Stimulated activated CD4-positive, alpha-beta T cell treated with anti-CD3 and anti-CD28 coated beads, Interleukin-12 subunit alpha, Interleukin-12 subunit beta, amount 100 ng/mL, for 48 hours (primary cell): ENCODE measurements at regions not wholly inside any gene's neighbourhood (a gene's known extent, or its start where the extent isn't known, plus 50 kb on each side); places are given as distances from the start of the nearest gene placed in this dataset.

Experiments
- DNase-seq, 3 donors: peaks; one replicate each; pipeline ENCODE4 v3.0.0-alpha.2; 2020; ENCODE audit warnings: low read depth in 2 of 3, low spot score in 1 of 3

DNA sequence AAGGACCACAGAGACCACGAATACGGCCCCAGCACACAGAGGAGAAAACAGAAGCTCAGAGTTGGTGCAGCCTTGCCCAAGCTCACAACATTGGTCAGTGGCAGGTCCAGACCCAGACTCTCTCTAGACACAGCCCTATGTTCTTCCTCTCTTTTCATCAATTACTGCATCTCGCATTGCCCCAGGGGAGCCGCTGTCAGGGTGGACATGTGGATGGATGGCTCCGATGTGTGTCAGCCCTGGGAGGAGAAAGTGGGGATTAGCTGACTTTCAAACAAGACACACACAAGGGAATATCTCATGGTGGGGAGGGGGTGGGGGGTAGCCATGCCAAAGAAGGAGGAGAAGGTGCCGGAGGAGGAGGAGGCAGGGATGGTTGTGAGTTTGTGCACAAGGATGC, 556.8 kb downstream of the NPHP4 start:
- no peak for DNase-seq

DNA sequence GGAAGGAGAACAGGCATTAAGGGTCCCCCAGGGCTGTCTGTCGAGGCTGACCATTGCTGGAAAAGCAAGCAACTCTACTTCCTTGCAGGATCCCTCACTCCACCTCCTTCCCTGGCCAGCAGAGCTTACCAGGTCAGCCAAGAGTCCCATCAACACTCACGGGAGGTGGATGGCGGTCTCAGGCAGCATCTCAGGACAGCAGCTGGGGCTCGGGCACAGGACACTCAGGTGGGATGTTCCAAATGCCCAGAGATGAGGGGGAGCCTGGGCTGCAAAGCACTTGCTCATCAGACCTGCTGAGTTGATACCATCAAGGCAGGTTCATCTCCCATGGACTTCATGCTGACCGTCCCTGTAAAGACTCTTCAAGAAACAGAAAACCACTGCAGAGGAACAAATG, 559.8 kb downstream of the NPHP4 start:
- DNase-seq = no peak

DNA sequence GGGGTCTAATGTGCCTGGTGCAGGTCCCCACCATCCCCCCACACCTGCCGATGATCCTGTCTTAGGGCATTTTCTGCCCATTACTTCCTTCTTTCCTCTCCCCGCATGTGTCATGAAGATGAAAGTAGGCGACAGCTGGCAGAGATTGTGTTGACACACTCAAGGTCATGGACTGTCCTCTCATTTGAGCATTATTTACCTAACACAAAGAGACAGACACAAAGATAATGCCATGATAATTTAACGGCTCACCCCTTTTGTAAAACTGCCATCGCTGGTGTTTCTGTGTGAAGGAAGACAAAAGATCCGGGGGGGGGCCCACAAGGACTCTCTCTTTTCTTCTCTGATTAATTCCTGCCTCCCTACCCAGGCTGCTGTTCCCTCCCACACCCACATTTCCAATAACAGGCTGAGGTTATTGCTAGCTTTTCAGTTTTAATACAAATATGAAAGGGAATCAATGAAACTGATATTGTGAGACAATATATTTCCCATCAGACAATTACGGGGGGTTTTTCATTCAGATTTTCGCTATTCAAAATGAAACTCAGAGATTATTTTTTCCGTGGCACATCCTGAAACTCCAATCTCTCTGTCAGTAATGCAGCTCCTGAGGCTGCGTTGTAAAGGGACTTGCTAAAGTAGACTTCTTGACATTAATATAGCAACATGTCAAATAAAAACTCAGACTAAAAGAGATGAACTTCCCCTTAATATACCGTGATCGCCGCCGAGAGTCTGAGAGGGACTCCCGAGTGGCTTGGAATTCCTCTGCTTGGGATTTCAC, 561.1 kb downstream of the NPHP4 start:
- DNase-seq = no peak

GRCh38 chr1:5430136-5430535, 562.1 kb downstream of the NPHP4 start:
- DNase-seq = no peak

DNA sequence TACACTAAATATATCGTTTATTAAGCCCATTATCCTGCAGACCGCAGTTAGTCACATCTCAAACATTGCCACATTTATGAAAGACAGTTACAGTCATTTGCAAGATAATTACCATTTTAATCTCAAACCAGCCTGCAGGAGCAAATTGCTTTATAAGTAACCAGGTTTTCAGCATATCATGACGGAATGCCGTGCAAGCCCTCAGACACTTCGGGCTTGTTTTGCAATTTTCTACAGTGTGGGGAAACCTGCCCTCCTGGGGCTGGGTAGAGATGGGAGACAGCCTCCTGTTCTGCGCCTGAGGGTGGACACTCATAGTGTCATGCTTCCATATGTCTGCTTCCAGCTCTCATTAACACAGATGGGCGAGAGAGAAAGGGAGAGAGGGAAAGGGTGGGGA, 563.9 kb downstream of the NPHP4 start:
- no peak for DNase-seq

DNA sequence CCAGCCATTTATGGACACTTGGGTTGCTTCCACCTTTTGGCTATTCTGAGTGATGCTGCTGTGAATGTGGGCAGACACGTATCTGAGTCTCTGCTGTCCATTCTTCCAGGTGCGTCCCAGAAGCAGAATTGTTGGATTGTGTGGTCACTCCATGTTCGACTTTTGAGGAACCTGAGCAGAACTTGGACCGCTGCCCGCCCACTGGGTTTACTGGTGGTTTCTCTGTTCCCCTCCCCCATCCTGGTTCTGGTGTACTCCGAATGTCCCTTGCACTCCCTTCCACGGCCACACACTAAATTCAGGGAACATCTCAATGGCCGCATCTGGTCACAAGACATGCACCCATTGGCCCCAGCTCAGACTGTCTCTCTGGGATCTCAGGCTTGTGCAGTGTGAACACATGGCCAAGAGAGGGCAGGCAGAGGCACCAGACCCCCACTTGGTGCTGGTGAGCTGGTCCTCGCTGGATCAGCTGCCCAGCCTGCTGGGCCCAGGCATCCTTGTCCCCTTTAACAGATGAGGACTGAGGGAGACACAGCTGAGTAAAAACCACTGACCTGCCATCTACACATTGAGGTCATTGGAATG, 565.1 kb downstream of the NPHP4 start:
- DNase-seq = no peak

GRCh38 chr1:5424802-5425703, 567.2 kb downstream of the NPHP4 start:
- no peak for DNase-seq

DNA sequence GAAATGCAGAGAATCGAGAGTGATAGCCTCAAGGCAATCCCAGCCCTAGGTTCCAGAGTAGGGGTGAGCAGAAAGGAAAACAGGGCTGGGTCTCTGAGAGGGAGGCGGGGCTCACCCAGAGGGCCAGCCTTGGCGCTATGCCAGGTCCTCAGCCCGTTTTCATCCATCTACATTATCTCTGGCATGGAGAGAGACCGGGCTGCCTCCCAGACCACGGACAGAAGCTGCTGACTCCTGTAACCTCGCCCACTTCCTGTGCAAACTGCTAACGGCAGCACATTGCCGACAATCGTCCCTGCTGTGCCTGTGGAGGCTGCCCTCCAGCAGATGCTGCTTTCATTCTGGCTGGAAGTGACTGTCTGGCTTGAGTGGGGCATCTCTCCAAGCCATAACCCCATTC, 569.1 kb downstream of the NPHP4 start:
- DNase-seq = peak in 2 of 3 donors; percentile 5

DNA sequence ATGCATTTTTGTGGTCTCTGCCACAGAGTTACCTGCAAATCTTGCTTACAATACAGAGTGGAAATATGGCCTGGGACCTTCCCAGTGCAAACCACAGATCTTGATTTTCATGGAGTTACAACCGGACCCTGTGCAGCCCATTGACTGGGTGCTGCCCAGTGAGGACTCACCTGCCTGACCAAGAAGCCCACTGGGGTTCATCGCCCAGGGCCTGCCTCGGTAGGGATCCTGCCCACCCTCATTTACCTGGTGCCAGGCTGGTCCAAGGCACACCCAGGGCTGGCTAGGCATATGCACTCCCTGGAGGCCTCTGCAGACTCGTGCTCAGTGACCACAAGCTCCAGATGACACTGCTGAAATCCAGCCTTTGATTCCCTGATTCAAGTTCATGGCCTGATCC, 572.7 kb downstream of the NPHP4 start:
- DNase-seq = no peak

GRCh38 chr1:5416518-5416917, 575.7 kb downstream of the NPHP4 start:
- DNase-seq = no peak

- DNase-seq = no peak
Observed at GRCh38 chr1:5415606-5416005, 576.6 kb downstream of the NPHP4 start.

GRCh38 chr1:5410652-5411051, 581.6 kb downstream of the NPHP4 start:
- no peak for DNase-seq

DNA sequence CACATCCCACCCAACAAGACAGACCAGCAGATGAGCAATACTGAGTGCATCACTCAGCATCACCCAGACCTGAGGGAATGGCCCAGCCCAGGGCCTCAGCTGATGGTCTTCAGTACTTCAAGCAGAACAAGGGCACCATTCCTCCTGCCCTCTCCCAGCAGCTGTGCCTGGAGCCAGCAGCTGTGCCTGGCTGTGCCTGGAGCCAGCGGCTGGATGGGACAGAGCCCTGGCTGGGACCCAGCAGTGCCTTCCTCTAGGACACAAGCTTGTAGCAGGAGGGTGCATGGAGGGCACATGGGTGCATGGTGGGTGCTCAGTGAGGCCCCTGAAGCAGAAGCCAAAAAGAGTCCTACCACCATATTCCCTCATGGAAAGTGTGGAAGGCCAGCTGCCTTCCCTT, 583.8 kb downstream of the NPHP4 start:
- DNase-seq = no peak

DNA sequence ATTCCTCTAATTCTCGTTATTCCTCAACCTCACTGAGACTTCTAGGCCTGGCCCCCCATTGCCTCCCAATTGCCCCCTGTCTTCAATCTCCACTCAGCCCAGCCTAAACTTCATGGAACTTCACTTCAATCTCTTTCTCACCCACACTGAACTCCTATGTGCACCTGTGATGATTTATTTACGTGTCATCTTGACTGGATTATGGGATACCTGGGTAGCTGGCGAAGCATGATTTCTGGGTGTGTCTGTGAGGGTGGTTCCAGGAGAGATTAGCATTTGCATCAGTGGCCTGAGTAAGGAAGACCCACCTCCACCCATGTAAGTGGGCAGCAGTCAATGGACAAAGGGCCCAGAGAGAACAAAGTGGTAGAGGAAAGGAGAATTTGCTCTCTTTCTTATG, 587.0 kb downstream of the NPHP4 start:
- DNase-seq = no peak

- DNase-seq = no peak
Observed at GRCh38 chr1:5404412-5405203, 587.6 kb downstream of the NPHP4 start.

- no peak for DNase-seq
Observed at GRCh38 chr1:5403935-5404334, 588.3 kb downstream of the NPHP4 start.

GRCh38 chr1:5402618-5403017, 589.6 kb downstream of the NPHP4 start:
- no peak for DNase-seq

DNA sequence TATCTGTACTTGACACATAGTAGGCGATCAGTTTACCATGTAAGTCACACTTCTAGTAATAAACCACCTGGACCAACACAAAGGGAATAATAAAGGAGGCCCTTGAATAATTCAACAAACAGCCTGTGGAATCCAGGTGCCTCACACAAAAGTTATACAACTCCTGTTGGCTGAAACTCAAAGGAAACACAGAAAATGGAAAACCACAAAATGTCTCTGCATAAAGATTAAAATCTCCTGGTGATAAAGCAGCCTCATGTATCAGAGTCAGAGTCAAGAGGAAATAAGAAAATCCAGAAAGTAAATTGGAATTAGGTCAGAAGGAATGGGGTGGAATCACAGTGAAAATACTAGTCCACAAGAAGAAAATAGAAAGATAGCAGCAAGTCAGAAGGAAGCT, 592.5 kb downstream of the NPHP4 start:
- no peak for DNase-seq

- no peak for DNase-seq
Observed at GRCh38 chr1:5396593-5396992, 595.6 kb downstream of the NPHP4 start.

GRCh38 chr1:5394111-5394510, 598.1 kb downstream of the NPHP4 start:
- DNase-seq = no peak

GRCh38 chr1:5393603-5394002, 598.6 kb downstream of the NPHP4 start:
- no peak for DNase-seq
